Transverse colon (tissue), 4 donors: ENCODE measurements at regions not wholly inside any gene's neighbourhood (a gene's known extent, or its start where the extent isn't known, plus 50 kb on each side); places are given as distances from the start of the nearest gene placed in this dataset.

Experiments
- DNase-seq: peaks from one replicate; pipeline ENCODE4 v3.0.0-alpha.2; 2019
- H3K27ac ChIP-seq, 4 donors: fragments of 200-600 bp; sonication (generic); 2 replicates each; pipeline ENCODE4 v1.5.1; 2016 to 2018; ENCODE audit warnings: inconsistent platforms in 4 of 4
- H3K27me3 ChIP-seq: fragments of 200-600 bp; sonication (generic); 2 replicates; pipeline ENCODE4 v1.5.1; 2017; ENCODE audit warnings: inconsistent platforms
- H3K36me3 ChIP-seq, 4 donors: fragments of 200-600 bp; sonication (generic); 2 replicates each; pipeline ENCODE4 v1.5.1; 2017 to 2019; ENCODE audit warnings: inconsistent platforms in 4 of 4
- H3K4me1 ChIP-seq, 4 donors: fragments of 200-600 bp; sonication (generic); 2 replicates each; pipeline ENCODE4 v1.5.1; 2017 to 2020; ENCODE audit warnings: inconsistent platforms in 4 of 4
- H3K4me3 ChIP-seq, 4 donors: fragments of 200-600 bp; sonication (generic); 1 replicate in 1 of 4; 2 replicates in 3 of 4; pipeline versions ENCODE4 v1.5.1 to v1.6.1; 2017 to 2019; ENCODE audit warnings: inconsistent platforms in 4 of 4
- H3K9me3 ChIP-seq, 2 donors: fragments of 200-600 bp; sonication (generic); 2 replicates each; pipeline ENCODE4 v1.5.1; 2017 to 2019; ENCODE audit warnings: inconsistent platforms in 2 of 2
- EP300 ChIP-seq: sonication (generic); formaldehyde crosslinking; IDR thresholded peaks from one replicate; pipeline ENCODE4 v1.6.1; 2017; ENCODE audit warnings: antibody characterized with exemption, low read depth
- POLR2A ChIP-seq: fragments of 450-650 bp; IDR thresholded peaks from one replicate; pipeline ENCODE4 v1.6.1; 2016; ENCODE audit warnings: antibody characterized with exemption, mild to moderate bottlenecking, moderate library complexity
- POLR2AphosphoS5 ChIP-seq, 3 donors: sonication (generic); formaldehyde crosslinking; IDR thresholded peaks; one replicate each; pipeline ENCODE4 v1.6.1; 2016; ENCODE audit warnings: antibody characterized with exemption in 3 of 3
- WGBS, 2 donors: methylation state at CpG; one replicate each; pipeline ENCODE4 v1.1.5; 2018; ENCODE audit warnings: low coverage in 1 of 2; 5-methylcytosine and 5-hydroxymethylcytosine counted together
- in situ Hi-C, 4 donors: fragments of 200-750 bp; cut with MboI; loops; one replicate each; pipeline versions ENCODE4 v1.15.0 to v1.15.1; 2017; ENCODE audit warnings: low sequenced_read_pairs in 3 of 4, low pct_ligation_motif_present in 1 of 4, low pct_unique_long_range_greater_than_20kb in 1 of 4
- intact Hi-C: fragments of 100-400 bp; cut with DNase I; formaldehyde crosslinking; loops from one replicate; pipeline ENCODE4 v1.15.1; 2023; ENCODE audit warnings: low total_unique reads
- TF ChIP-seq, protein P1 (sequence below), 5 experiments: fragments of 200-600 bp in 3 of 5; fragments of 450-650 bp in 2 of 5; sonication (generic) in 3 of 5; IDR thresholded peaks; 1 replicate in 2 of 5; 2 replicates in 3 of 5; pipeline ENCODE4 v1.5.1; 2016 to 2017; ENCODE audit warnings: antibody characterized with exemption in 5 of 5, inconsistent platforms in 3 of 5, mild to moderate bottlenecking in 2 of 5, moderate library complexity in 1 of 5

GRCh38 chr13:104678161-104678560, 1611.9 kb upstream of the SLC10A2 start:
- TF ChIP-seq POLR2A = no peak
- no peak for TF ChIP-seq EP300
- no peak for TF ChIP-seq POLR2AphosphoS5 (IDR thresholded peaks at IDR 0.05)
- TF ChIP-seq, protein P1, sequence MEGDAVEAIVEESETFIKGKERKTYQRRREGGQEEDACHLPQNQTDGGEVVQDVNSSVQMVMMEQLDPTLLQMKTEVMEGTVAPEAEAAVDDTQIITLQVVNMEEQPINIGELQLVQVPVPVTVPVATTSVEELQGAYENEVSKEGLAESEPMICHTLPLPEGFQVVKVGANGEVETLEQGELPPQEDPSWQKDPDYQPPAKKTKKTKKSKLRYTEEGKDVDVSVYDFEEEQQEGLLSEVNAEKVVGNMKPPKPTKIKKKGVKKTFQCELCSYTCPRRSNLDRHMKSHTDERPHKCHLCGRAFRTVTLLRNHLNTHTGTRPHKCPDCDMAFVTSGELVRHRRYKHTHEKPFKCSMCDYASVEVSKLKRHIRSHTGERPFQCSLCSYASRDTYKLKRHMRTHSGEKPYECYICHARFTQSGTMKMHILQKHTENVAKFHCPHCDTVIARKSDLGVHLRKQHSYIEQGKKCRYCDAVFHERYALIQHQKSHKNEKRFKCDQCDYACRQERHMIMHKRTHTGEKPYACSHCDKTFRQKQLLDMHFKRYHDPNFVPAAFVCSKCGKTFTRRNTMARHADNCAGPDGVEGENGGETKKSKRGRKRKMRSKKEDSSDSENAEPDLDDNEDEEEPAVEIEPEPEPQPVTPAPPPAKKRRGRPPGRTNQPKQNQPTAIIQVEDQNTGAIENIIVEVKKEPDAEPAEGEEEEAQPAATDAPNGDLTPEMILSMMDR (IDR thresholded peaks at IDR 0.05) = no peak
- no peaks in the 10 kb centered on the region for H3K36me3 ChIP-seq
- H3K27me3 ChIP-seq = no peaks in the 10 kb centered on the region
- no peak for DNase-seq
- no peak overlapping the region for H3K4me3 ChIP-seq
- no peaks in the 10 kb centered on the region for H3K9me3 ChIP-seq
- intact Hi-C loops (no loop called here), in situ Hi-C loops (no loop called here)
- WGBS, 2 donors = 78% methylated on average over 3 to 5 of the region's 5 CpGs
- no peak overlapping the region for H3K27ac ChIP-seq
- H3K4me1 ChIP-seq = no peaks in the 10 kb centered on the region

DNA sequence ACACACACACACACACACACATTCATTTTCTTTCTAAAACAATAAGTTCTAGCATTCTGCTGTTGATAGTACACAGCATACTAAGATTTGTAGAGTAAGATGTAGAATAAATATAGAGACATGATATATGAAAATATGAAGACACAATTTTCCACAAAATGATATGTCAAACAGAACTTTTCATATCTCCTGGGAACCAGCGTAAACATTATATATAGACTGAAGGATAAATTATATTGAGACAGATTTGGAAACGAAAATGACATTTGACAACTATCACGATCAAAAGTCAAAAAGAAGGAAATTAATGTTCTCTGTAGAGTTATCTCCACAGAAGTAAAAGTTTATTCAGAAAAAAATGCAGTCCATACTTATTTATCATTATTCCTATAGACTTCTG, 1605.7 kb upstream of the SLC10A2 start:
- H3K4me3 ChIP-seq = no peak overlapping the region
- 66 to 77% methylated on average over 3 of the region's 3 CpGs for WGBS, 2 donors
- no peaks in the 10 kb centered on the region for H3K27me3 ChIP-seq
- no peak for DNase-seq
- intact Hi-C loops (no loop called here), in situ Hi-C loops (no loop called here)
- H3K4me1 ChIP-seq = no peaks in the 10 kb centered on the region
- H3K9me3 ChIP-seq = no peaks in the 10 kb centered on the region
- TF ChIP-seq, protein P1 (IDR thresholded peaks at IDR 0.05) = no peak
- TF ChIP-seq POLR2AphosphoS5 (IDR thresholded peaks at IDR 0.05) (no peak), EP300 (no peak), POLR2A (no peak)
- no peak overlapping the region for H3K27ac ChIP-seq
- no peaks in the 10 kb centered on the region for H3K36me3 ChIP-seq

GRCh38 chr13:104657196-104657595, 1591.0 kb upstream of the SLC10A2 start:
- H3K9me3 ChIP-seq = no peaks in the 10 kb centered on the region
- TF ChIP-seq, protein P1 (IDR thresholded peaks at IDR 0.05) = no peak
- TF ChIP-seq POLR2AphosphoS5 (IDR thresholded peaks at IDR 0.05) (no peak), POLR2A (no peak), EP300 (no peak)
- no peaks in the 10 kb centered on the region for H3K36me3 ChIP-seq
- H3K27ac ChIP-seq = no peak overlapping the region
- no peak for DNase-seq
- H3K4me3 ChIP-seq = no peak overlapping the region
- in situ Hi-C loops = no loop called here
- intact Hi-C loops = no loop called here
- 91 to 100% methylated on average over 1 of the region's 1 CpG for WGBS, 2 donors
- no peaks in the 10 kb centered on the region for H3K4me1 ChIP-seq
- H3K27me3 ChIP-seq = no peaks in the 10 kb centered on the region

DNA sequence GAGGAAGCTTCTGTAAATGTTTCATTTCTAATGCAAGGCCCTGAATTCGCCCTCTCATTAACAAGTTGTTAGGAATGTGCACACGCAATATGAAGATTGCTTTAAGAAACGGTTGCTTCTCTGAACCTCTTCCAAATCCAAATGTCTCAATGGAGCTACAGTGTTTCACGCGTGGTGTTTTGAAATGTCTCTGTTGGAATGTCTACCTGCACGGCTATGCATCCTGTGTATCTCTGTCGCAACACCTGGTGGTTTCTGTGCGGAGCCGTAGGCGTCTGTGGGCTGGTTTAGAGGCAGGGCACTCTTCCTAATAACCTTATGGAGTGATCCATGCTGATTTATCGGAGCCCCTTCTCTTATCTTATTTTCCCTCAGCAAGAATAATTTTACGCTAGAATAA, 1584.2 kb upstream of the SLC10A2 start:
- Histone ChIP-seq H3K36me3 (no peaks in the 10 kb centered on the region), H3K4me3 (no peak overlapping the region), H3K9me3 (no peaks in the 10 kb centered on the region), H3K27me3 (no peaks in the 10 kb centered on the region), H3K4me1 (no peaks in the 10 kb centered on the region), H3K27ac (no peak overlapping the region)
- TF ChIP-seq POLR2A = no peak
- TF ChIP-seq, protein P1 (IDR thresholded peaks at IDR 0.05) = no peak
- no peak for TF ChIP-seq POLR2AphosphoS5 (IDR thresholded peaks at IDR 0.05)
- no peak for TF ChIP-seq EP300
- WGBS, 2 donors = 92 to 94% methylated on average over 8 to 12 of the region's 12 CpGs
- intact Hi-C loops = no loop called here
- in situ Hi-C loops = no loop called here
- DNase-seq = no peak
